Naive thymus-derived CD8-positive, alpha-beta T cell (primary cell): ENCODE measurements at regions not wholly inside any gene's neighbourhood (a gene's known extent, or its start where the extent isn't known, plus 50 kb on each side); places are given as distances from the start of the nearest gene placed in this dataset.

Experiments used
- ATAC-seq, 2 donors: fragments of 150-1000 bp; cut with Tn5 transposase in 1 of 2; sonication (Bioruptor Pico), chemical (Tn5 transposase) in 1 of 2; 1 replicate in 1 of 2; 2 replicates in 1 of 2; pipeline ENCODE4 v1.10.0; 2021; ENCODE audit warnings: mild to moderate bottlenecking in 2 of 2, moderate library complexity in 2 of 2
- POLR2A ChIA-PET: fragments of 350-600 bp; sonication (Branson Sonifier 250); formaldehyde crosslinking; loops from one replicate; lab custom pipeline; 2021; ENCODE audit warnings: antibody characterized with exemption; lab: Charles Lee
- DNase-seq, 10 donors: peaks; one replicate each; pipeline versions ENCODE4 v3.0.0 to v3.0.0-alpha.2; 2020 to 2022
- H3K27ac Mint-ChIP-seq, 10 donors: one replicate each; pipeline ENCODE4 v1.8.0; 2020 to 2022; ENCODE audit warnings: mild to moderate bottlenecking in 10 of 10, mixed read lengths in 10 of 10, moderate library complexity in 4 of 10, inconsistent platforms in 1 of 10
- H3K27me3 Mint-ChIP-seq, 5 donors: one replicate each; pipeline ENCODE4 v1.8.0; 2021 to 2022; ENCODE audit warnings: mixed read lengths in 5 of 5
- H3K36me3 Mint-ChIP-seq, 3 donors: one replicate each; pipeline ENCODE4 v1.8.0; 2020 to 2022; ENCODE audit warnings: mixed read lengths in 3 of 3, mild to moderate bottlenecking in 2 of 3, inconsistent platforms in 1 of 3
- H3K4me1 Mint-ChIP-seq, 4 donors: one replicate each; pipeline ENCODE4 v1.8.0; 2021 to 2022; ENCODE audit warnings: mixed read lengths in 4 of 4
- H3K4me3 Mint-ChIP-seq, 10 donors: one replicate each; pipeline ENCODE4 v1.8.0; 2020 to 2022; ENCODE audit warnings: mild to moderate bottlenecking in 10 of 10, mixed read lengths in 10 of 10, moderate library complexity in 6 of 10, inconsistent platforms in 1 of 10
- H3K9me3 Mint-ChIP-seq, 9 donors: one replicate each; pipeline ENCODE4 v1.8.0; 2020 to 2022; ENCODE audit warnings: mixed read lengths in 9 of 9, mild to moderate bottlenecking in 3 of 9, inconsistent platforms in 1 of 9, moderate library complexity in 1 of 9

- ATAC-seq (no peak), DNase-seq (no peak)
- H3K4me1 Mint-ChIP-seq, result peaks cover 0 to 1% (median 0%) of the 10 kb centered on the region in 4 donors
- H3K27me3 Mint-ChIP-seq, result peaks cover 0 to 4% (median 3%) of the 10 kb centered on the region in 5 donors
- H3K9me3 Mint-ChIP-seq, result peaks cover 0 to 15% (median 0%) of the 10 kb centered on the region in 9 donors
- H3K36me3 Mint-ChIP-seq, result no peaks in the 10 kb centered on the region
- H3K27ac Mint-ChIP-seq, result no peak overlapping the region
- POLR2A ChIA-PET, result no interaction called here
- no peak overlapping the region for H3K4me3 Mint-ChIP-seq
Measured at GRCh38 chr5:116814626-116815385, 240.2 kb upstream of the SEMA6A start.

GRCh38 chr5:116813906-116814305 is 239.3 kb upstream of the SEMA6A start:
- H3K4me3 Mint-ChIP-seq, result no peak overlapping the region
- H3K27ac Mint-ChIP-seq, result no peak overlapping the region
- no peaks in the 10 kb centered on the region for H3K36me3 Mint-ChIP-seq
- no peak for ATAC-seq
- no peak for DNase-seq
- POLR2A ChIA-PET, result no interaction called here
- peaks cover 0 to 1% (median 0%) of the 10 kb centered on the region in 4 donors for H3K4me1 Mint-ChIP-seq
- H3K9me3 Mint-ChIP-seq, result peaks cover 0 to 15% (median 0%) of the 10 kb centered on the region in 9 donors
- H3K27me3 Mint-ChIP-seq, result peaks cover 0 to 4% (median 3%) of the 10 kb centered on the region in 5 donors

- H3K36me3 Mint-ChIP-seq, result no peaks in the 10 kb centered on the region
- peaks cover 0 to 15% (median 0%) of the 10 kb centered on the region in 9 donors for H3K9me3 Mint-ChIP-seq
- H3K27ac Mint-ChIP-seq, result no peak overlapping the region
- DNase-seq (no peak), ATAC-seq (no peak)
- peaks cover 0 to 1% (median 0%) of the 10 kb centered on the region in 4 donors for H3K4me1 Mint-ChIP-seq
- H3K27me3 Mint-ChIP-seq, result peaks cover 0 to 4% (median 3%) of the 10 kb centered on the region in 5 donors
- POLR2A ChIA-PET, result no interaction called here
- H3K4me3 Mint-ChIP-seq, result no peak overlapping the region
Measured at GRCh38 chr5:116813356-116813755, 238.7 kb upstream of the SEMA6A start.

- ATAC-seq (no peak), DNase-seq (no peak)
- Mint-ChIP-seq H3K27me3 (peaks cover 0 to 4% (median 2%) of the 10 kb centered on the region in 5 donors), H3K4me1 (peaks cover 0 to 1% (median 0%) of the 10 kb centered on the region in 4 donors), H3K27ac (no peak overlapping the region), H3K9me3 (peaks cover 0 to 15% (median 0%) of the 10 kb centered on the region in 9 donors), H3K36me3 (no peaks in the 10 kb centered on the region), H3K4me3 (no peak overlapping the region)
- POLR2A ChIA-PET, result no interaction called here
Measured at GRCh38 chr5:116810951-116811350, 236.3 kb upstream of the SEMA6A start.

GRCh38 chr5:116806836-116807235 is 232.2 kb upstream of the SEMA6A start:
- Mint-ChIP-seq H3K4me1 (peaks cover 0 to 1% (median 0%) of the 10 kb centered on the region in 4 donors), H3K27me3 (peaks cover 0 to 3% (median 0%) of the 10 kb centered on the region in 5 donors), H3K27ac (no peak overlapping the region), H3K4me3 (no peak overlapping the region), H3K9me3 (peaks cover 0 to 15% (median 2%) of the 10 kb centered on the region in 9 donors), H3K36me3 (no peaks in the 10 kb centered on the region)
- no peak for ATAC-seq
- POLR2A ChIA-PET, result no interaction called here
- DNase-seq, result no peak

- ATAC-seq, result no peak
- no peak overlapping the region for H3K27ac Mint-ChIP-seq
- POLR2A ChIA-PET, result no interaction called here
- peaks cover 0 to 2% (median 0%) of the 10 kb centered on the region in 5 donors for H3K27me3 Mint-ChIP-seq
- DNase-seq, result no peak
- H3K4me3 Mint-ChIP-seq, result no peak overlapping the region
- peaks cover 0 to 8% (median 0%) of the 10 kb centered on the region in 9 donors for H3K9me3 Mint-ChIP-seq
- H3K4me1 Mint-ChIP-seq, result no peaks in the 10 kb centered on the region
- H3K36me3 Mint-ChIP-seq, result peaks cover 0 to 4% (median 0%) of the 10 kb centered on the region in 3 donors
Measured at GRCh38 chr5:116799401-116799800, 224.8 kb upstream of the SEMA6A start.

- H3K27ac Mint-ChIP-seq, result no peak overlapping the region
- ATAC-seq (no peak), DNase-seq (no peak)
- H3K4me1 Mint-ChIP-seq, result no peaks in the 10 kb centered on the region
- H3K4me3 Mint-ChIP-seq, result no peak overlapping the region
- POLR2A ChIA-PET, result no interaction called here
- H3K9me3 Mint-ChIP-seq, result peaks cover 0 to 11% (median 0%) of the 10 kb centered on the region in 9 donors
- H3K36me3 Mint-ChIP-seq, result peaks cover 0 to 4% (median 0%) of the 10 kb centered on the region in 3 donors
- no peaks in the 10 kb centered on the region for H3K27me3 Mint-ChIP-seq
Measured at GRCh38 chr5:116795189-116795588, 220.6 kb upstream of the SEMA6A start.

GRCh38 chr5:116789522-116789921 is 214.9 kb upstream of the SEMA6A start:
- DNase-seq, result no peak
- Mint-ChIP-seq H3K27me3 (no peaks in the 10 kb centered on the region), H3K9me3 (peaks cover 0 to 6% (median 2%) of the 10 kb centered on the region in 9 donors), H3K36me3 (no peaks in the 10 kb centered on the region), H3K27ac (no peak overlapping the region), H3K4me3 (no peak overlapping the region), H3K4me1 (no peaks in the 10 kb centered on the region)
- ATAC-seq, result no peak
- POLR2A ChIA-PET, result no interaction called here

- no peak overlapping the region for H3K4me3 Mint-ChIP-seq
- no peak overlapping the region for H3K27ac Mint-ChIP-seq
- POLR2A ChIA-PET, result no interaction called here
- H3K9me3 Mint-ChIP-seq, result peaks cover 0 to 7% (median 2%) of the 10 kb centered on the region in 9 donors
- ATAC-seq (no peak), DNase-seq (no peak)
- H3K4me1 Mint-ChIP-seq, result no peaks in the 10 kb centered on the region
- no peaks in the 10 kb centered on the region for H3K36me3 Mint-ChIP-seq
- H3K27me3 Mint-ChIP-seq, result no peaks in the 10 kb centered on the region
Measured at GRCh38 chr5:116788851-116789403, 214.3 kb upstream of the SEMA6A start.

- H3K27me3 Mint-ChIP-seq, result peaks cover 0 to 3% (median 0%) of the 10 kb centered on the region in 5 donors
Measured at GRCh38 chr5:116787570-116787969, 212.9 kb upstream of the SEMA6A start.

GRCh38 chr5:116785106-116785505 is 210.5 kb upstream of the SEMA6A start:
- Mint-ChIP-seq H3K27ac (no peak overlapping the region), H3K9me3 (peaks cover 0 to 4% (median 2%) of the 10 kb centered on the region in 9 donors), H3K4me3 (no peak overlapping the region), H3K36me3 (no peaks in the 10 kb centered on the region), H3K4me1 (no peaks in the 10 kb centered on the region), H3K27me3 (peaks cover 0 to 3% (median 0%) of the 10 kb centered on the region in 5 donors)
- POLR2A ChIA-PET, result no interaction called here
- DNase-seq (no peak), ATAC-seq (no peak)

More at GRCh38 chr5:116787570-116787969, 212.9 kb upstream of the SEMA6A start:
- no peak overlapping the region for H3K27ac Mint-ChIP-seq
- no peaks in the 10 kb centered on the region for H3K4me1 Mint-ChIP-seq
- POLR2A ChIA-PET, result no interaction called here
- H3K9me3 Mint-ChIP-seq, result peaks cover 0 to 7% (median 3%) of the 10 kb centered on the region in 9 donors
- DNase-seq (no peak), ATAC-seq (no peak)
- no peaks in the 10 kb centered on the region for H3K36me3 Mint-ChIP-seq
- H3K4me3 Mint-ChIP-seq, result no peak overlapping the region

GRCh38 chr5:116779846-116780245 is 205.2 kb upstream of the SEMA6A start:
- Mint-ChIP-seq H3K27me3 (peaks cover 0 to 4% (median 0%) of the 10 kb centered on the region in 5 donors), H3K9me3 (peaks cover 0 to 6% (median 0%) of the 10 kb centered on the region in 9 donors), H3K4me3 (no peak overlapping the region), H3K4me1 (peaks cover 0 to 3% (median 0%) of the 10 kb centered on the region in 4 donors), H3K36me3 (peaks cover 0 to 2% (median 0%) of the 10 kb centered on the region in 3 donors), H3K27ac (no peak overlapping the region)
- DNase-seq, result no peak
- POLR2A ChIA-PET, result no interaction called here
- ATAC-seq, result no peak

- peaks cover 0 to 3% (median 0%) of the 10 kb centered on the region in 4 donors for H3K4me1 Mint-ChIP-seq
- DNase-seq (no peak), ATAC-seq (no peak)
- POLR2A ChIA-PET, result no interaction called here
- H3K27me3 Mint-ChIP-seq, result peaks cover 0 to 4% (median 2%) of the 10 kb centered on the region in 5 donors
- peaks cover 0 to 5% (median under 1%) of the 10 kb centered on the region in 9 donors for H3K9me3 Mint-ChIP-seq
- peaks cover 0 to 2% (median 0%) of the 10 kb centered on the region in 3 donors for H3K36me3 Mint-ChIP-seq
- no peak overlapping the region for H3K27ac Mint-ChIP-seq
- H3K4me3 Mint-ChIP-seq, result no peak overlapping the region
Measured at GRCh38 chr5:116778651-116779280, 204.1 kb upstream of the SEMA6A start.
